C4-2B (cell line): ENCODE measurements at regions not wholly inside any gene's neighbourhood (a gene's known extent, or its start where the extent isn't known, plus 50 kb on each side); places are given as distances from the start of the nearest gene placed in this dataset.

ENCODE experiments used
- ZFX ChIP-seq: fragments of 450-650 bp; IDR thresholded peaks from 2 replicates; pipeline ENCODE4 v1.6.1; 2017
- TF ChIP-seq, protein P1 (sequence below): fragments of 450-650 bp; conservative IDR thresholded peaks from 2 replicates; pipeline ENCODE4 v1.5.1; 2017; ENCODE audit warnings: mild to moderate bottlenecking

DNA sequence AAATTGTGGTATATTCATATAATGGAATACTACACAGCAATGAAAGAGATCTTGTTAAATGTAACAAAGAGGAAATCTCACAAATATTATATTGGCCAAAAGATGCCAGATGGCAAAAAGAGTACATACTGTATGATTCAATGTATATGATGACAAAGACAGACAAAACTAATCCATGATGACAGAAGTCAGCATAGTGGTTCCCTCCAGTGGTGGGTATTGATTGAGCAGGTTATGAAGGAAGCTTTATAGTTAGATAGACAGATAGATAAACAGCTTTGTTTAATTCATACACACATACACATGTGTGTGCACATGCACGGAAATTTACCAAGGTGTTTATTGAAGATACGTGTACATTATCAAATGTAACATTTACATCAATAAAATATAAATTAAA, 74.4 kb upstream of the SMIM36 start:
- TF ChIP-seq, protein P1, sequence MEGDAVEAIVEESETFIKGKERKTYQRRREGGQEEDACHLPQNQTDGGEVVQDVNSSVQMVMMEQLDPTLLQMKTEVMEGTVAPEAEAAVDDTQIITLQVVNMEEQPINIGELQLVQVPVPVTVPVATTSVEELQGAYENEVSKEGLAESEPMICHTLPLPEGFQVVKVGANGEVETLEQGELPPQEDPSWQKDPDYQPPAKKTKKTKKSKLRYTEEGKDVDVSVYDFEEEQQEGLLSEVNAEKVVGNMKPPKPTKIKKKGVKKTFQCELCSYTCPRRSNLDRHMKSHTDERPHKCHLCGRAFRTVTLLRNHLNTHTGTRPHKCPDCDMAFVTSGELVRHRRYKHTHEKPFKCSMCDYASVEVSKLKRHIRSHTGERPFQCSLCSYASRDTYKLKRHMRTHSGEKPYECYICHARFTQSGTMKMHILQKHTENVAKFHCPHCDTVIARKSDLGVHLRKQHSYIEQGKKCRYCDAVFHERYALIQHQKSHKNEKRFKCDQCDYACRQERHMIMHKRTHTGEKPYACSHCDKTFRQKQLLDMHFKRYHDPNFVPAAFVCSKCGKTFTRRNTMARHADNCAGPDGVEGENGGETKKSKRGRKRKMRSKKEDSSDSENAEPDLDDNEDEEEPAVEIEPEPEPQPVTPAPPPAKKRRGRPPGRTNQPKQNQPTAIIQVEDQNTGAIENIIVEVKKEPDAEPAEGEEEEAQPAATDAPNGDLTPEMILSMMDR, result peak; percentile 19
- no peak for TF ChIP-seq ZFX
